H7 (cell line): ENCODE measurements at regions not wholly inside any gene's neighbourhood (a gene's known extent, or its start where the extent isn't known, plus 50 kb on each side); places are given as distances from the start of the nearest gene placed in this dataset.

Experiments used
- DNase-seq: peaks from one replicate; pipeline ENCODE4 v3.0.0; 2012
- H3K27me3 ChIP-seq: 2 replicates; pipeline ENCODE4 v1.6.0; 2011; ENCODE audit warnings: mild to moderate bottlenecking, low read length; ENCODE audit not compliant: control insufficient read depth, insufficient read depth
- H3K36me3 ChIP-seq: replicated peaks from 2 replicates; pipeline ENCODE4 v1.5.1; 2011; ENCODE audit warnings: low read length; ENCODE audit not compliant: control insufficient read depth, insufficient read depth
- H3K4me3 ChIP-seq: 2 replicates; pipeline ENCODE4 v1.5.1; 2011; ENCODE audit warnings: low read depth, mild to moderate bottlenecking, control low read depth, low read length, moderate library complexity; ENCODE audit not compliant: insufficient read depth

- Histone ChIP-seq H3K27me3 (peaks cover 12% of the 10 kb centered on the region), H3K36me3 (no peaks in the 10 kb centered on the region), H3K4me3 (no peak overlapping the region)
- DNase-seq, result no peak
These were observed 340.1 kb downstream of the SLC4A3 start for GRCh38 chr2:219967247-219968245.

GRCh38 chr2:219968685-219969345, 341.4 kb downstream of the SLC4A3 start:
- Histone ChIP-seq H3K27me3 (peaks cover 8% of the 10 kb centered on the region), H3K4me3 (no peak overlapping the region), H3K36me3 (no peaks in the 10 kb centered on the region)
- DNase-seq, result no peak

- no peak overlapping the region for H3K4me3 ChIP-seq
- DNase-seq, result no peak
- H3K27me3 ChIP-seq, result peaks cover 2% of the 10 kb centered on the region; the same call in 1 of the 2 replicates
- no peaks in the 10 kb centered on the region for H3K36me3 ChIP-seq
These were observed 342.1 kb downstream of the SLC4A3 start for GRCh38 chr2:219969508-219969907.

- DNase-seq, result no peak
- no peak overlapping the region for H3K4me3 ChIP-seq
- H3K27me3 ChIP-seq, result no peaks in the 10 kb centered on the region
- no peaks in the 10 kb centered on the region for H3K36me3 ChIP-seq
These were observed 345.7 kb downstream of the SLC4A3 start for GRCh38 chr2:219973136-219973535.

GRCh38 chr2:219976871-219977270, 349.4 kb downstream of the SLC4A3 start:
- H3K4me3 ChIP-seq, result no peak overlapping the region
- H3K27me3 ChIP-seq, result no peaks in the 10 kb centered on the region
- H3K36me3 ChIP-seq, result no peaks in the 10 kb centered on the region
- DNase-seq, result no peak

- Histone ChIP-seq H3K4me3 (no peak overlapping the region), H3K27me3 (no peaks in the 10 kb centered on the region), H3K36me3 (no peaks in the 10 kb centered on the region)
- no peak for DNase-seq
These were observed 353.2 kb downstream of the SLC4A3 start for GRCh38 chr2:219980638-219981037.

GRCh38 chr2:219983836-219984235, 356.4 kb downstream of the SLC4A3 start:
- DNase-seq, result no peak
- no peaks in the 10 kb centered on the region for H3K36me3 ChIP-seq
- no peak overlapping the region for H3K4me3 ChIP-seq
- H3K27me3 ChIP-seq, result no peaks in the 10 kb centered on the region

- Histone ChIP-seq H3K4me3 (no peak overlapping the region), H3K27me3 (no peaks in the 10 kb centered on the region), H3K36me3 (no peaks in the 10 kb centered on the region)
- DNase-seq, result no peak
These were observed 357.6 kb downstream of the SLC4A3 start for GRCh38 chr2:219985017-219985416.

GRCh38 chr2:219987830-219988229, 360.4 kb downstream of the SLC4A3 start:
- Histone ChIP-seq H3K36me3 (no peaks in the 10 kb centered on the region), H3K27me3 (no peaks in the 10 kb centered on the region), H3K4me3 (no peak overlapping the region)
- no peak for DNase-seq

- DNase-seq, result no peak
- Histone ChIP-seq H3K4me3 (no peak overlapping the region), H3K27me3 (no peaks in the 10 kb centered on the region), H3K36me3 (no peaks in the 10 kb centered on the region)
These were observed 362.3 kb downstream of the SLC4A3 start for GRCh38 chr2:219989744-219990143.

- Histone ChIP-seq H3K27me3 (no peaks in the 10 kb centered on the region), H3K4me3 (no peak overlapping the region), H3K36me3 (no peaks in the 10 kb centered on the region)
- DNase-seq, result no peak
These were observed 363.7 kb downstream of the SLC4A3 start for GRCh38 chr2:219991116-219991515.

- Histone ChIP-seq H3K36me3 (no peaks in the 10 kb centered on the region), H3K27me3 (no peaks in the 10 kb centered on the region), H3K4me3 (no peak overlapping the region)
- no peak for DNase-seq
These were observed 368.0 kb downstream of the SLC4A3 start for GRCh38 chr2:219995399-219995798.

- H3K36me3 ChIP-seq, result no peaks in the 10 kb centered on the region
- H3K4me3 ChIP-seq, result no peak overlapping the region
- no peaks in the 10 kb centered on the region for H3K27me3 ChIP-seq
- DNase-seq, result no peak
These were observed 368.7 kb downstream of the SLC4A3 start for GRCh38 chr2:219995991-219996765.

GRCh38 chr2:219997341-219997851, 370.0 kb downstream of the SLC4A3 start:
- DNase-seq, result peak; percentile 15
- Histone ChIP-seq H3K27me3 (no peaks in the 10 kb centered on the region), H3K36me3 (no peaks in the 10 kb centered on the region), H3K4me3 (no peak overlapping the region)
